Stimulated activated CD4-positive, alpha-beta T cell treated with anti-CD3 and anti-CD28 coated beads, Interleukin-1b, Interleukin-23, amount 100 ng/mL, for 48 hours (primary cell): ENCODE measurements at regions not wholly inside any gene's neighbourhood (a gene's known extent, or its start where the extent isn't known, plus 50 kb on each side); places are given as distances from the start of the nearest gene placed in this dataset.
"Not testable (repeated sequence)": the region's sequence is repeated elsewhere in the genome, so short reads cannot be mapped to it uniquely, and the experiment has no call there.

ENCODE experiments used
- DNase-seq: peaks from one replicate; pipeline ENCODE4 v3.0.0-alpha.2; 2020

GRCh38 chr11:80990885-80991284 is 1550.1 kb upstream of the TENM4 start:
- DNase-seq = no peak

- DNase-seq = no peak
Observed at GRCh38 chr11:80987171-80987570, 1546.3 kb upstream of the TENM4 start.

GRCh38 chr11:80986421-80987074 is 1545.7 kb upstream of the TENM4 start:
- DNase-seq = no peak

GRCh38 chr11:80980227-80980626 is 1539.4 kb upstream of the TENM4 start:
- no peak for DNase-seq

GRCh38 chr11:80973786-80974185 is 1533.0 kb upstream of the TENM4 start:
- no peak for DNase-seq

GRCh38 chr11:80970037-80970436 is 1529.2 kb upstream of the TENM4 start:
- DNase-seq = no peak

GRCh38 chr11:80967649-80968048 is 1526.8 kb upstream of the TENM4 start:
- no peak for DNase-seq

- no peak for DNase-seq
Observed at GRCh38 chr11:80960381-80961029, 1519.7 kb upstream of the TENM4 start.

GRCh38 chr11:80959751-80960150 is 1518.9 kb upstream of the TENM4 start:
- no peak for DNase-seq

- no peak for DNase-seq
Observed at GRCh38 chr11:80958987-80959386, 1518.2 kb upstream of the TENM4 start.

- DNase-seq = no peak
Observed at GRCh38 chr11:80958361-80958760, 1517.5 kb upstream of the TENM4 start.

GRCh38 chr11:80955588-80955987 is 1514.8 kb upstream of the TENM4 start:
- no peak for DNase-seq

GRCh38 chr11:80948781-80949180 is 1508.0 kb upstream of the TENM4 start:
- DNase-seq = no peak

GRCh38 chr11:80944758-80945157 is 1503.9 kb upstream of the TENM4 start:
- DNase-seq = no peak

- no peak for DNase-seq
Observed at GRCh38 chr11:80943226-80943625, 1502.4 kb upstream of the TENM4 start.

- no peak for DNase-seq
Observed at GRCh38 chr11:80937842-80938241, 1497.0 kb upstream of the TENM4 start.

- DNase-seq = no peak
Observed at GRCh38 chr11:80930038-80930437, 1489.2 kb upstream of the TENM4 start.

GRCh38 chr11:80929031-80929805 is 1488.4 kb upstream of the TENM4 start:
- no peak for DNase-seq

- DNase-seq = no peak
Observed at GRCh38 chr11:80925321-80925720, 1484.5 kb upstream of the TENM4 start.

- DNase-seq = not testable (repeated sequence)
Observed at GRCh38 chr11:80921310-80921709, 1480.5 kb upstream of the TENM4 start.

GRCh38 chr11:80916173-80916798 is 1475.5 kb upstream of the TENM4 start:
- no peak for DNase-seq

- DNase-seq = no peak
Observed at GRCh38 chr11:80914311-80914710, 1473.5 kb upstream of the TENM4 start.

- DNase-seq = no peak
Observed at GRCh38 chr11:80911666-80912065, 1470.8 kb upstream of the TENM4 start.

GRCh38 chr11:80900265-80900664 is 1459.4 kb upstream of the TENM4 start:
- no peak for DNase-seq
